ENCODE measurements at regions not wholly inside any gene's neighbourhood (a gene's known extent, or its start where the extent isn't known, plus 50 kb on each side); places are given as distances from the start of the nearest gene placed in this dataset.

- Histone ChIP-seq H3K4me3 (replicated peaks in 1 of 3; ENCODE audit: low read depth in 2 of 3, low read length in 3 of 3) (no peak overlapping the region), H3K4me2 (replicated peaks; ENCODE audit: extremely low read depth, low read length, poor library complexity, severe bottlenecking) (no peak overlapping the region), H3K79me2 (ENCODE audit: insufficient read depth, low read length) (no peaks in the 10 kb centered on the region), H3K36me3 (replicated peaks in 1 of 2; ENCODE audit: control insufficient read depth in 1 of 2, insufficient read depth in 2 of 2, low read length in 2 of 2) (no peaks in the 10 kb centered on the region), H2AFZ (ENCODE audit: insufficient read depth, low read depth, low read length, poor library complexity, severe bottlenecking) (no peak overlapping the region), H3K4me1 (ENCODE audit: control insufficient read depth in 1 of 2, insufficient read depth in 2 of 2, low read length in 2 of 2) (no peaks in the 10 kb centered on the region), H4K20me1 (ENCODE audit: insufficient read depth, low read length) (no peaks in the 10 kb centered on the region), H3K9ac (ENCODE audit: insufficient read depth, low read length, poor library complexity, severe bottlenecking) (no peak overlapping the region), H3K9me3 (replicated peaks in 1 of 2; ENCODE audit: control insufficient read depth in 1 of 2, insufficient read depth in 1 of 2, low read length in 2 of 2) (no peaks in the 10 kb centered on the region), H3K27me3 (ENCODE audit: control insufficient read depth in 2 of 2, insufficient read depth in 2 of 2, low read length in 2 of 2) (no peaks in the 10 kb centered on the region), H3K27ac (ENCODE audit: low read depth in 1 of 2, low read length in 2 of 2) (no peak overlapping the region)
- Mint-ChIP-seq H3K4me3 (no peak overlapping the region), H3K27ac (no peak overlapping the region), H3K4me1 (no peaks in the 10 kb centered on the region), H3K9me3 (peaks cover 0 to 3% (median 0%) of the 10 kb centered on the region in 7 donors), H3K27me3 (ENCODE audit: low read depth in 3 of 3) (peaks cover 0 to 1% (median 0%) of the 10 kb centered on the region in 3 donors), H3K36me3 (no peaks in the 10 kb centered on the region)
- no peak for DNase-seq
- intact Hi-C loops (cut with micrococcal nuclease), result no loop called here
- TF ChIP-seq CTCF (IDR thresholded peaks at IDR 0.05), result no peak
- 84% methylated on average over 3 of the region's 4 CpGs for WGBS (ENCODE audit: insufficient coverage)
Observed at GRCh38 chr11:116239247-116239646, 533.5 kb downstream of the BUD13 start.

- Histone ChIP-seq H3K36me3 (replicated peaks in 1 of 2; ENCODE audit: control insufficient read depth in 1 of 2, insufficient read depth in 2 of 2, low read length in 2 of 2) (no peaks in the 10 kb centered on the region), H3K4me1 (ENCODE audit: control insufficient read depth in 1 of 2, insufficient read depth in 2 of 2, low read length in 2 of 2) (no peaks in the 10 kb centered on the region), H4K20me1 (ENCODE audit: insufficient read depth, low read length) (no peaks in the 10 kb centered on the region), H3K27me3 (ENCODE audit: control insufficient read depth in 2 of 2, insufficient read depth in 2 of 2, low read length in 2 of 2) (no peaks in the 10 kb centered on the region), H3K27ac (ENCODE audit: low read depth in 1 of 2, low read length in 2 of 2) (no peak overlapping the region), H3K79me2 (ENCODE audit: insufficient read depth, low read length) (no peaks in the 10 kb centered on the region), H3K4me3 (replicated peaks in 1 of 3; ENCODE audit: low read depth in 2 of 3, low read length in 3 of 3) (no peak overlapping the region), H2AFZ (ENCODE audit: insufficient read depth, low read depth, low read length, poor library complexity, severe bottlenecking) (no peak overlapping the region), H3K4me2 (replicated peaks; ENCODE audit: extremely low read depth, low read length, poor library complexity, severe bottlenecking) (no peak overlapping the region), H3K9ac (ENCODE audit: insufficient read depth, low read length, poor library complexity, severe bottlenecking) (no peak overlapping the region), H3K9me3 (replicated peaks in 1 of 2; ENCODE audit: control insufficient read depth in 1 of 2, insufficient read depth in 1 of 2, low read length in 2 of 2) (no peaks in the 10 kb centered on the region)
- Mint-ChIP-seq H3K27ac (no peak overlapping the region), H3K36me3 (no peaks in the 10 kb centered on the region), H3K4me1 (no peaks in the 10 kb centered on the region), H3K4me3 (no peak overlapping the region), H3K9me3 (peaks cover 0 to 3% (median 1%) of the 10 kb centered on the region in 7 donors), H3K27me3 (ENCODE audit: low read depth in 3 of 3) (peaks cover 0 to 5% (median 2%) of the 10 kb centered on the region in 3 donors)
- WGBS (ENCODE audit: insufficient coverage), result 62% methylated on average over 5 of the region's 6 CpGs
- TF ChIP-seq CTCF (IDR thresholded peaks at IDR 0.05), result no peak
- intact Hi-C loops (cut with micrococcal nuclease), result no loop called here
- no peak for DNase-seq
Observed at GRCh38 chr11:116234989-116235568, 537.7 kb downstream of the BUD13 start.

Data from CD14-positive monocyte (primary cell).